ENCODE measurements at regions not wholly inside any gene's neighbourhood (a gene's known extent, or its start where the extent isn't known, plus 50 kb on each side); places are given as distances from the start of the nearest gene placed in this dataset.

DNA sequence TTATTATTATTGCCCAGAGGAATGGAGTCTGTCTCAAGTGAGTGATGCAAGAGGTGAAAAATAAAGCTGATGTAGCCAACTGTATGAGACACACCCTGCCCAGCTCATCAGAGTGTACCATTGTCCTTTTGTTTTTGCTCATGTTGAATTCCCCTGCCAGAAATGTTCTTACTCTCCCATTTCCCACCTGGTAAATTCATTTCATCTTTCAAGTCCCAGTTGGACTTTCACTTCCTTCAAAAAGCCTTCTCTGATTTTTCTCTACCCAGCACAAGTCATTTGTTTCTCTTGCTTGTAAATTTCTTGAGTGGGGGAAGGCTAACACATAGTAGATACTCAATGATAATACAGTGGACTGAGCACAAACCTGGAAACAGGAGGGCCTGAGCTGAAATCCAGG is 394.5 kb upstream of the ZNF462 start:
- TF ChIP-seq L3MBTL2 (conservative IDR thresholded peaks at IDR 0.05) (no peak), CTBP1 (IDR thresholded peaks at IDR 0.05; ENCODE audit: borderline replicate concordance) (no peak), FOXM1 (IDR thresholded peaks at IDR 0.05; ENCODE audit: borderline replicate concordance) (no peak), BHLHE40 (IDR thresholded peaks at IDR 0.05; ENCODE audit: borderline replicate concordance) (no peak), TARDBP (IDR thresholded peaks at IDR 0.05) (no peak), SP1 (IDR thresholded peaks at IDR 0.05) (no peak), NFRKB (IDR thresholded peaks at IDR 0.05) (no peak), SUZ12 (IDR thresholded peaks at IDR 0.05) (no peak), HDGF (IDR thresholded peaks at IDR 0.05; ENCODE audit: borderline replicate concordance) (no peak), FOXK2 (IDR thresholded peaks at IDR 0.05) (no peak), PKNOX1 (IDR thresholded peaks at IDR 0.05) (no peak), ZNF384 (IDR thresholded peaks at IDR 0.05) (no peak), ELF4 (IDR thresholded peaks at IDR 0.05) (no peak)
